Gastroesophageal sphincter (tissue), 4 donors: ENCODE measurements at regions not wholly inside any gene's neighbourhood (a gene's known extent, or its start where the extent isn't known, plus 50 kb on each side); places are given as distances from the start of the nearest gene placed in this dataset.

Experiments
- ATAC-seq: fragments of 150-250 bp; one replicate; pipeline ENCODE4 v1.9.1; 2016; ENCODE audit warnings: mild to moderate bottlenecking, moderate library complexity
- H3K27ac ChIP-seq, 4 donors: fragments of 200-600 bp; sonication (generic) in 3 of 4; 1 replicate in 3 of 4; 2 replicates in 1 of 4; pipeline ENCODE4 v1.5.1; 2016 to 2019
- H3K27me3 ChIP-seq: fragments of 200-600 bp; sonication (generic); one replicate; pipeline ENCODE4 v1.5.1; 2019
- H3K36me3 ChIP-seq, 2 donors: fragments of 200-600 bp; sonication (generic); one replicate each; pipeline ENCODE4 v1.5.1; 2019; ENCODE audit warnings: control low read depth in 1 of 2
- H3K4me1 ChIP-seq, 3 donors: fragments of 200-600 bp; sonication (generic); 1 replicate in 2 of 3; 2 replicates in 1 of 3; pipeline ENCODE4 v1.5.1; 2016 to 2019; ENCODE audit warnings: control low read depth in 2 of 3
- H3K4me3 ChIP-seq, 2 donors: fragments of 200-600 bp; sonication (generic); one replicate each; pipeline ENCODE4 v1.5.1; 2019; ENCODE audit warnings: mild to moderate bottlenecking in 1 of 2, moderate library complexity in 1 of 2
- H3K9me3 ChIP-seq, 3 donors: fragments of 200-600 bp; sonication (generic); one replicate each; pipeline ENCODE4 v1.5.1; 2017 to 2019; ENCODE audit warnings: control low read depth in 2 of 3
- EP300 ChIP-seq: sonication (generic); formaldehyde crosslinking; IDR thresholded peaks from one replicate; pipeline ENCODE4 v1.6.1; 2017; ENCODE audit warnings: antibody characterized with exemption, mild to moderate bottlenecking
- POLR2A ChIP-seq, 2 donors: fragments of 450-650 bp; IDR thresholded peaks; one replicate each; pipeline ENCODE4 v1.6.1; 2017; ENCODE audit warnings: antibody characterized with exemption in 2 of 2, mild to moderate bottlenecking in 2 of 2, moderate library complexity in 1 of 2
- POLR2AphosphoS5 ChIP-seq: sonication (generic); formaldehyde crosslinking; IDR thresholded peaks from one replicate; pipeline ENCODE4 v1.6.1; 2017; ENCODE audit warnings: antibody characterized with exemption
- WGBS, 2 donors: methylation state at CpG; one replicate each; pipeline ENCODE4 v1.1.5; 2018; ENCODE audit warnings: low coverage in 1 of 2; 5-methylcytosine and 5-hydroxymethylcytosine counted together
- TF ChIP-seq, protein P1 (sequence below), 4 experiments: fragments of 200-600 bp in 2 of 4; fragments of 450-650 bp in 2 of 4; sonication (generic) in 1 of 4; IDR thresholded peaks; one replicate each; pipeline ENCODE4 v1.5.1; 2017 to 2019; ENCODE audit warnings: antibody characterized with exemption in 4 of 4, mild to moderate bottlenecking in 2 of 4, moderate library complexity in 2 of 4

DNA sequence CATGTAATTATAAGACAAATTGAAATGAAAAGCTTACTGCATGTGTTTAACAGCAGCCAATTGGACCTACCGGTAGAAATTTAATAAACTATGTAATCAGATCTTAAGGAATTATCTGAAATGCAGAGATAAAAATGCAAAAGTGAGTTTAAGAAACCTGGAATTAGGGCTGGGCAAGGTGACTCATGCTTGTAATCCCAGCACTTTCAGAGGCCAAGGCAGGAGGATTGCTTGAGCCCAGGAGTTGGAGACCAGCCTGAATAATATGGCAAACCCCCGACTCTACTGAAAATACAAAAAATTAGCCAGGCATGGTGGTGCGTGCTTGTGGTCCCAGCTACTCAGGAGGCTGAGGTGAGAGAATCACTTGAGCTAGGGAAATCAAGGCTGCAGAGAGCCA, 74.1 kb downstream of the HFE start:
- H3K36me3 ChIP-seq, result peaks cover 0 to 17% of the 10 kb centered on the region in 2 donors
- peaks cover 0 to 31% (median 8%) of the 10 kb centered on the region in 3 donors for H3K4me1 ChIP-seq
- no peak overlapping the region for H3K27ac ChIP-seq
- 88 to 92% methylated on average over 3 of the region's 3 CpGs for WGBS, 2 donors
- H3K9me3 ChIP-seq, result no peaks in the 10 kb centered on the region
- ATAC-seq, result no peak
- H3K27me3 ChIP-seq, result no peaks in the 10 kb centered on the region
- H3K4me3 ChIP-seq, result no peak overlapping the region
- TF ChIP-seq, protein P1, sequence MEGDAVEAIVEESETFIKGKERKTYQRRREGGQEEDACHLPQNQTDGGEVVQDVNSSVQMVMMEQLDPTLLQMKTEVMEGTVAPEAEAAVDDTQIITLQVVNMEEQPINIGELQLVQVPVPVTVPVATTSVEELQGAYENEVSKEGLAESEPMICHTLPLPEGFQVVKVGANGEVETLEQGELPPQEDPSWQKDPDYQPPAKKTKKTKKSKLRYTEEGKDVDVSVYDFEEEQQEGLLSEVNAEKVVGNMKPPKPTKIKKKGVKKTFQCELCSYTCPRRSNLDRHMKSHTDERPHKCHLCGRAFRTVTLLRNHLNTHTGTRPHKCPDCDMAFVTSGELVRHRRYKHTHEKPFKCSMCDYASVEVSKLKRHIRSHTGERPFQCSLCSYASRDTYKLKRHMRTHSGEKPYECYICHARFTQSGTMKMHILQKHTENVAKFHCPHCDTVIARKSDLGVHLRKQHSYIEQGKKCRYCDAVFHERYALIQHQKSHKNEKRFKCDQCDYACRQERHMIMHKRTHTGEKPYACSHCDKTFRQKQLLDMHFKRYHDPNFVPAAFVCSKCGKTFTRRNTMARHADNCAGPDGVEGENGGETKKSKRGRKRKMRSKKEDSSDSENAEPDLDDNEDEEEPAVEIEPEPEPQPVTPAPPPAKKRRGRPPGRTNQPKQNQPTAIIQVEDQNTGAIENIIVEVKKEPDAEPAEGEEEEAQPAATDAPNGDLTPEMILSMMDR (IDR thresholded peaks at IDR 0.05), result no peak
- TF ChIP-seq EP300, result no peak
- TF ChIP-seq POLR2A (IDR thresholded peaks at IDR 0.05), result no peak
- TF ChIP-seq POLR2AphosphoS5, result no peak

DNA sequence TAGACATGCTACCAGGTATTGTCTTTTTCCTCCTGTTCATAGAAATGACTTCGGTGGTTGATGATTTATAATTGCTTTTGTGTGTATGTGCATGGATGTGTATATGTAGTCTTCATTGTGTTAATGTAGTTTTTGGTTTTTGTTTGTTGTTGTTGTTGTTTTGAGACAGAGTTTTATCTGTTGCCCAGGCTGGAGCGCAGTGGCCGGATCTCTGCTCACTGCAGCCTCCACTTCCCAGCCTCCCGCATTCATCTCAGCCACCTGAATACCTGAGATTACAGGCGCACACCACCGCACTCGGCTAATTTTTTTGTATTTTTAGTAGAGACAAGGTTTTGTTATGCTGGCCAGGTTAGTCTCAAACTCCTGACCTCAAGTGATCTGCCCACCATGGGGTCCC, 75.2 kb downstream of the HFE start:
- Histone ChIP-seq H3K9me3 (no peaks in the 10 kb centered on the region), H3K27ac (no peak overlapping the region), H3K36me3 (peaks cover 0 to 17% of the 10 kb centered on the region in 2 donors), H3K27me3 (no peaks in the 10 kb centered on the region), H3K4me1 (peaks cover 0 to 21% (median 8%) of the 10 kb centered on the region in 3 donors), H3K4me3 (no peak overlapping the region)
- TF ChIP-seq EP300 (no peak), POLR2AphosphoS5 (no peak), POLR2A (IDR thresholded peaks at IDR 0.05) (no peak)
- TF ChIP-seq, protein P1 (IDR thresholded peaks at IDR 0.05), result no peak
- no peak for ATAC-seq
- 90 to 91% methylated on average over 7 of the region's 7 CpGs for WGBS, 2 donors

DNA sequence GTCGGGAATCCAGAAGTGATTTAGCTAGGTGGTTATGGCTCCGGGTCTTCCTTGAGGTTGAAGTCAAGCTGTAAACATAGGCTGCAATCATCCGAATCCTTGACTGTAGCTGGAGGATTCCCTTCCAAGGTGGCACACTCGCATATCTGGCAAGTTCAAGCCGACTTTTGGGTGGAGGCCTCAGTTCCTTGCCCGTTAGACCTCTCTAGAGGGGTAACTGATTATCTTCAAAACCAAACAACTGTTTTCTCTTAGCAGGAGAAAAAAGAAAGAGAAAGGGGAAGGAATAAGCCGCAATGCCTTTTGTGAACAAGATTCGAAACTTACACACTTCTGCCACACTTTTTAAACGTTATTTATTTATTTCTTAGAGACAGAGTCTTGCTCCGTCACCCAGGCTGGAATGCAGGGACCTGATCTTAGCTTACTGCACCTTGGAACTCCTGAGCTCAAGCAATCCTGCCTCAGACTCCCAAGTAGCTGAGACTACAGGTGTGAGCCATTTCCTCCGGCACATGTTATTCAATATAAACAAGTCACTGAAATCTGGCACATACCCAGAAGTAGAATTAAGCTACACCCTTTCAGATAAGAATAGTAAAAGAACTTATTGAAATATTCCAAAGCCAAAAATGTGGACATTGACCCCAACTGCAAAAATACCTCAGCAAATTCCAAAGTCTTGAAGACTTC, 76.3 kb downstream of the HFE start:
- H3K36me3 ChIP-seq, result peaks cover 0 to 17% of the 10 kb centered on the region in 2 donors
- H3K27ac ChIP-seq, result no peak overlapping the region
- peaks cover 0 to 18% (median 8%) of the 10 kb centered on the region in 3 donors for H3K4me1 ChIP-seq
- no peaks in the 10 kb centered on the region for H3K27me3 ChIP-seq
- ATAC-seq, result no peak
- no peak overlapping the region for H3K4me3 ChIP-seq
- WGBS, 2 donors, result 62 to 85% methylated on average over 3 to 9 of the region's 11 CpGs
- no peaks in the 10 kb centered on the region for H3K9me3 ChIP-seq
- TF ChIP-seq POLR2AphosphoS5, result no peak
- TF ChIP-seq, protein P1 (IDR thresholded peaks at IDR 0.05), result no peak
- no peak for TF ChIP-seq POLR2A (IDR thresholded peaks at IDR 0.05)

DNA sequence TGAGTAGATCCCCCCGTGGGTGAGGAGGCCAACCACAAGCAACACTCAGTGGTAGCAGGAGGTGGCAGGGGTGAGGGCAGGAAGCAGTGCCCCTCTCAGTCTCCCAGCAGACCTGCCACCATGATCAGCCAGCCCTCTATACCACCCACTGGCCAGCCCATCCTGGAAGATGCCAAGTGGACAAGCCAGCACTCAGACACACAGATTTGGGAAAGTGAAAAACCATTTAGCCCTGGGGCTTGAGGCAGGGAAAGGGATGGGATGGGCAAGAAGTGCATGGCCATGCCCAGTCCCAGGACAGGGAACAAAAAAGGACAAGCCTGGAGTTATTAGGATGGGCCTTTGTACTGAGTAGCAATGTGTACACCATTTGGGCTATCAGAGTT, 76.9 kb downstream of the HFE start:
- H3K4me1 ChIP-seq, result peaks cover 0 to 18% (median 8%) of the 10 kb centered on the region in 3 donors
- H3K36me3 ChIP-seq, result peaks cover 0 to 17% of the 10 kb centered on the region in 2 donors
- TF ChIP-seq EP300 (no peak), POLR2A (IDR thresholded peaks at IDR 0.05) (no peak), POLR2AphosphoS5 (no peak)
- TF ChIP-seq, protein P1 (IDR thresholded peaks at IDR 0.05), result no peak
- ATAC-seq, result no peak
- no peaks in the 10 kb centered on the region for H3K9me3 ChIP-seq
- no peak overlapping the region for H3K4me3 ChIP-seq
- H3K27me3 ChIP-seq, result no peaks in the 10 kb centered on the region
- H3K27ac ChIP-seq, result no peak overlapping the region
- WGBS, 2 donors, result 0% methylated on average over 1 of the region's 1 CpG; no CpG with 5 or more reads in 1 of the 2 donors

DNA sequence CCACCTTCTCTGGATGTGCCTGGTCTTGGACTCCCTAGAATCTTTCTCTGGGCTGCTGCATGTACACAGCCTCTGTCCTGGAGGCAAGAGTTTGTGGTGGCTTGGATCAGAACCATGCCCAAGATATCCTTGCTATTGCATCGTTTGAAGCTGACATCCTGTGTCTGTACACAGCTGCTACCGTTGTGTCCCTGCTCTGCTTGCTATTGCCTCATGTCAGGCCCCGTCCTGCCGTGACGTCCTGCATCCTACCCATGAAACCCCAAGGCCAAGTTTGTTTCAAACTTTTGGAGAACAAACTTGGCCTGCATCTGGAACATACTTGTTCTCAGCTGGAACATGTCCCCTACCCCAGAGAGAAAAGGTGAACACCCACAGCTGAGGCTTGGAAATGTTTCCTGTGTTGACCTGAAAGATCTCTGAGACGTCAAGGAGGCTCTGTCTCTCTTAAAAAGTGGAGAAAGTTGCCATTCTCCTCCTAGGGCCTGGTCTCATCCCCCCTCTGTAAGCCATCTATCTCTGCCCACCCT, 78.1 kb downstream of the HFE start:
- no peaks in the 10 kb centered on the region for H3K27me3 ChIP-seq
- no peak for ATAC-seq
- H3K4me1 ChIP-seq, result peaks cover 0 to 9% (median 0%) of the 10 kb centered on the region in 3 donors
- no peaks in the 10 kb centered on the region for H3K9me3 ChIP-seq
- WGBS, 2 donors, result 83% methylated on average over 1 of the region's 6 CpGs; no CpG with 5 or more reads in 1 of the 2 donors
- H3K36me3 ChIP-seq, result peaks cover 0 to 17% of the 10 kb centered on the region in 2 donors
- no peak overlapping the region for H3K4me3 ChIP-seq
- TF ChIP-seq EP300 (no peak), POLR2AphosphoS5 (no peak), POLR2A (IDR thresholded peaks at IDR 0.05) (no peak)
- TF ChIP-seq, protein P1 (IDR thresholded peaks at IDR 0.05), result no peak
- no peak overlapping the region for H3K27ac ChIP-seq
